ENCODE measurements at regions not wholly inside any gene's neighbourhood (a gene's known extent, or its start where the extent isn't known, plus 50 kb on each side); places are given as distances from the start of the nearest gene placed in this dataset.
A peak's percentile ranks its signal among the peaks of the same experiment; 100 is the strongest.
"Not testable (repeated sequence)": the region's sequence is repeated elsewhere in the genome, so short reads cannot be mapped to it uniquely, and the experiment has no call there.

DNA sequence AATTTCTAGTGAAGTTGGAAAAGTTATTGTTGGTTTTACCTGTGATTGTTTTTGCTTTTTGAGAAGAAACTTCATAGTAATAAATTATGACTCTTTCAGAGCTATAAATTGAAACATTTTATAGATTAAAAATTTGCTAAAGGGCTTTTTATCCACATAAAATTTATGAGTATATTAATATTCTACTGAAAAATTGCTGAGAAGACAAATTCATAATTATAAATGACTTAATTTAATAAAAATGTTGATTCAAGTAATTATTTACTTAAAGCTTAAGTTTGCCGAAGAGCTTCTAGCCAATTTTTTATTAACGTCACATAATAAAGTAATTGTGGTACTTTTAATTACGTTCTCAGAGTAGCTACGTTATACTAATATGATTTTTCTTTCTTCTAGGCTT is 761.7 kb downstream of the DNAJB9 start:
- no peak for DNase-seq

GRCh38 chr7:109335951-109336350 is 766.3 kb downstream of the DNAJB9 start:
- no peak for DNase-seq

DNA sequence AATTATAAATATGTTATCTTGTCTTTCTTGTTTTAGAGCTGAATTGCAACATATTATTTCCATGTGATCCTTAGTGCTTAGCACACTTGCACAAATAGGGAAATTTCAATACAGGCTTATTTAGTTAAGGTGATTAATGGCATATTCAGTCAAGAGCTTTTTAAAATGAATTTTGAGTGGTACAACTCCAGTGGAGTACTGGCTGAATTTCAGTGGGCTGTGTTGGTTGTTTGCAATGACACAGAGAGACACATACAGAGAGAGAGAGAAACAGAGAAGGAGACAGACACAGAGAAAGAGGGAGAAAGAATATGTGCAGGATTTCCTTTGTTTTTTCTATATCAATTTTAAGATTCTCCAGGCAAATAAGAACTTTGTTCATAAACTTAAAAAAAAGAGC is 766.9 kb downstream of the DNAJB9 start:
- DNase-seq = no peak

DNA sequence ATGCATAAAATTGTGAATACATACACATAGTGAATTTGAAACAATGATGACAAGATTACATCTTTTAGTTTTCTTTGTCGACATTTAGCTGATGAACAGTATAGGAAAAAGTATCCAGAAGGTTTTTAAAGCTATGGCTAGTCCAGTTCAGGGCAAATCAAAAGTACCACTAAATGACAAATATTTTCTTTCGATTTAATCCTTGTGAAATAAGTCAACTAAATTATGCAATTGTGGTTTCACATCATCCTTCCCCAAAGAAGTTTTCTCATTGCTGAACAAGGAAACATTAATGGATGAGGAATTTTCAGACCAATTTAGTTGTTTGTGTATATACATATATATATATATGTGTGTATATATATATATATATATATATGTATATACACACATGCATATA is 774.0 kb downstream of the DNAJB9 start:
- no peak for DNase-seq

DNA sequence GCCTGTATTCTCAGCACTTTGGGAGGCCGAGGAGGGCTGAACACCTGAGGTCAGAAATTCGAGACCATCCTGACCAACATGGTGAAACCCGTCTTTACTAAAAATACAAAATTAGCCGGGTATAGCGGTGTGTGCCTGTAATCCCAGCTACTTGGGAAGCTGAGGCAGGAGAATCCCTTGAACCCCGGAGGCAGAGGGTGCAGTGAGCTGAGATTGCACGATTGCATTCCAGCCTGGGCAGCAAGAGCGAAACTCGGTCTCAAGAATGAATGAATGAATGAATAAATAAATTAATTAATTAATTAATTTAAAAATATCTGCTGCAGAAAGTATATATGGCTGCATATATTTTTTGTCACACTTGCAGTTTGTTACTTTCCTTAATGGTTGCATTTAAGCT is 781.8 kb downstream of the DNAJB9 start:
- no peak for DNase-seq

DNA sequence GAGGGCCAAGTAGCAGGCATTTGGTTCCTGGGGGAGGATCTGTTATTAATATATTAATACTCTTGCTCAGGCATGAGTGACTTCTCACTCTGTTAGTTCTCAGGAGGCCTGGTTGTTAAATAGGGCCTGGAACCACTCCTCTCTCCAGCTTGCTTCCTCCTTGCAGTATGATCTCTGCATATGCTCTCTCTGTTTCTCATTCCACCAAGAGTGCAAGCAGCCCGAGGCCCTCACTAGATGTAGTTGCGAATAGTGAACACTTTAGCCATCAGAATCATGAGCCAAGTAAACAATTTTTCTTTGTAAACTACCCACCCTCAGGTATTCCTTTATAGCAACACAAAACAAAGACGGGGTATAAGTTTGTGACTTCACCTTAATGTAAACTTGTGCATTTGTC is 784.3 kb downstream of the DNAJB9 start:
- no peak for DNase-seq

DNA sequence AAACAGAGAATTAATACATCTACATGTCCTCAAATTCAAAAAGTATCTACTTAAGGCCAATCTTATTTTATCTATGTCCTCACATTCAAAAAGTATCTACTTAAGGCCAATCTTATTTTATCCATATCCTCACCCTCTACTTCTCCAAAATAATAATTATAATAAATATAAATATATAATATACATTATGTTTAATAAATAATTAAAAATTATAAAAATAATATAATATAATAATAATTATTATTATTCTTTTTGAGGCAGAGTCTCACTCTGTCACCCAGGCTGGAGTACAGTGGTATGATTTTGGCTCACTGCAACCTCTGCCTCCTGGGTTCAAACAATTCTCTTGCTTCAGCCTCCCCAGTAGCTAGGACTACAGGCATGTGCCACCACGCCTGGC is 784.9 kb downstream of the DNAJB9 start:
- DNase-seq = no peak

GRCh38 chr7:109375823-109376222 is 806.1 kb downstream of the DNAJB9 start:
- no peak for DNase-seq

- DNase-seq = no peak
Measured at GRCh38 chr7:109376576-109376975, 806.9 kb downstream of the DNAJB9 start.

- DNase-seq = no peak
Measured at GRCh38 chr7:109377076-109377884, 807.6 kb downstream of the DNAJB9 start.

- no peak for DNase-seq
Measured at GRCh38 chr7:109386959-109387358, 817.3 kb downstream of the DNAJB9 start.

GRCh38 chr7:109387530-109387929 is 817.9 kb downstream of the DNAJB9 start:
- DNase-seq = no peak

DNA sequence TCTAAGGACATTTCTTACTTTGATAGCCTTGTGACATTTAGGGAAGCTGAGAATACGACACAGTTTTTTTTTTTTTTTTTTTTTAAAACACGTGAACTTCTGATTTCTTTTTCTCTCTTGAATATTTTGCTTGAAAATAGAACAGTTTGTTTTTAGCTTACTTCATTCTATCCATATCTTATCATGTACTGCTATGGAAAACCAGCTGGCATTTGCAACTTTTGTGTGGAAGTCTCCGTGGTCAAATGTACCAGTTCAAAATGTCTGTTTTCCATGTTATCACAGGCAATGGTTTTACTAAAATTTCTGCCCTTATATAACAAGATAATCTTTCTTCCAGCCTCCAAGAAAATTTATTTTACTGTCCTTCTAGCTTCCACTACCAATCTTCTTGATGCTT is 821.6 kb downstream of the DNAJB9 start:
- DNase-seq = no peak

DNA sequence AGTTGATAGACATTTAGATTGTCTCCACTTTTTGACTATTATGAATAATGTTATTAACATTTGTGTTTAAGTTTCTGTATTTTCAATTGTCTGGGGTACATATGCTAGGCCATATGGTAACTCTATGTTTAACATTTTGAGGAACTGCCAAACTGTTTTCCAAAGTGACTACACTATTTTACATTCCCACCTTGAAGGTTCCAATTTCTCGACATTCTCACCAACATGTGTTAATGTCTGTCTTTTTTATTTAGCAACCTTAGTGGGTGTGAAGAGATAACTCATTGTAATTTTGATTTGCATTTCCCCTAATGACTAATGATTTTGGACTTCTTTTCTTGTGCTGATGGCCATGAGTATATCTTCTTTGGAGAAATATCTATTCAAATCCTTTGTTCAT is 832.4 kb downstream of the DNAJB9 start:
- no peak for DNase-seq

DNA sequence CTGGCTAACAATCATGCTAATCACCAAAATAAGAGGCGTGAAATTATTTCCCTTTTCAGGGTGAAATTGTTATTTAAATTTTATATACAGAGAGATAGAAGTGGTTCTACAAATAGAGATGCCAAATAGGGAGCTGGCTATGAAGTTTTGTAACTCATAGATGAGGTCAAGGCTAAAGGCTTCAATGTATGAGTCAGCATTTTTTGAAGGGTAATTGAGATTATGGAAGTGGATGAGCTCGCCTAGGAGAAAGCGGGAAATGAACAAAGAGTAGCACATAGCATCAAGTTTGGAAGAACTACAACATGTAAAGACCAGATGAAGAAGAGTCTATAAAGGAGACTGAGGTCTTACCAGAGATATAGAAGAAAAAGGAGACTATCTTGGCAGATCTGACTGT is 838.1 kb downstream of the DNAJB9 start:
- DNase-seq = no peak

GRCh38 chr7:109437957-109438356 is 868.3 kb downstream of the DNAJB9 start:
- DNase-seq = no peak

GRCh38 chr7:109449760-109450159 is 880.1 kb downstream of the DNAJB9 start:
- no peak for DNase-seq

DNA sequence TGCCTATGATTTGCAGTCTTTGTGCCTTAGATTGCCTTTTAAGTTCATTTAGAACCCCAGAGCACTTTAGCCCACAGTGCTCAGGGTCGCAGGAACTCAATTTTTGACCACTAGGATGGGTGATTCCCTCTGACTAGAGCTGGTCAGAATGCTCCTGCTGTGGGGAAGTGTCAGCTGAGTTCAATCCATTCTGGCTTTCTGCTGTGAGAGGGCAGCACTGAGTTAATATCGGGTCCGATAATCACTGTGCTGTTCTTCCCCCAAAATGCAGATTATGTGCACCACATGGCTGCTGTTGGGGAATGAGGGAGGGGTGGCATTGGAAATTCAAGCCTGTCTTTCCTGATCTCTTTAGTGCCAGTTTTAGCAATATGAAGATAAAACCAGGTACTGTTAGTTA is 886.4 kb downstream of the DNAJB9 start:
- no peak for DNase-seq

- no peak for DNase-seq
Measured at GRCh38 chr7:109460296-109460695, 890.6 kb downstream of the DNAJB9 start.

DNA sequence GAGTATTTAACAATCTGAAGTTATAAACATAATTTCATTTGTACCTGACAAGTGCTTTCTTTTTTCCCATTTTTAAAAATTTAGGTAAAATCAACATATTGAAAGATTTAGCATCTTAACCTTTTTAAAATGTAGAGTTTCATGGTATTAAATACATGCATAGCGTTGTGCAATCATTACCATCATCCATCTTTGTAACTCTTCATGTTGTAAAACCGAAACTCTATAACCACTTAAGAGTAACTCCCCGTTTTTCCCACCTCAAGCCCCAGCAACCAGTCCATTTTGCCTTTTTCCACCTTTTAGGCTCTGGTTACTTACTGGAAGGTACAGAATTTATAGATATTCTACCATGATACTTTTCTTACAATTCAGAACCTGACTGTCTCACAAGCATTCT is 892.5 kb downstream of the DNAJB9 start:
- no peak for DNase-seq

DNA sequence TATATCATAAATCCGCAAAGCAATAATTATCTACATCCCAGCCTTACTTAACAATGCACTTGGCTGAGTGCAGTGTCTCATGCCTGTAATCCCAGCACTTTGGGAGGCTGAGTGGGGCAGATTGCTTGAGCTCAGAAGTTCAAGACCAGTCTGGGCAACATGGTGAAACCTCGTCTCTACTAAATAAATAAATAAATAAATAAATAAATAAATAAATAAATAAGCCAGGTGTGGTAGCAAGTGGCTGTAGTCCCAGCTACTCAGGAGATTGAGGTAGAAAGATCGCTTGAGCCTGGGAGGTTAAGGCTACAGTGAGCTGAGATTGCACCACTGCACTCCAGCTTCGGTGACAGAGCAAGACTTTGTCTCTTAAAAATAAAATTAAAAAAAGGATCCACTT is 898.1 kb downstream of the DNAJB9 start:
- not testable (repeated sequence) for DNase-seq

- DNase-seq = no peak
Measured at GRCh38 chr7:109473172-109473571, 903.5 kb downstream of the DNAJB9 start.

GRCh38 chr7:109476409-109476808 is 906.7 kb downstream of the DNAJB9 start:
- peak; percentile 56 for DNase-seq

DNA sequence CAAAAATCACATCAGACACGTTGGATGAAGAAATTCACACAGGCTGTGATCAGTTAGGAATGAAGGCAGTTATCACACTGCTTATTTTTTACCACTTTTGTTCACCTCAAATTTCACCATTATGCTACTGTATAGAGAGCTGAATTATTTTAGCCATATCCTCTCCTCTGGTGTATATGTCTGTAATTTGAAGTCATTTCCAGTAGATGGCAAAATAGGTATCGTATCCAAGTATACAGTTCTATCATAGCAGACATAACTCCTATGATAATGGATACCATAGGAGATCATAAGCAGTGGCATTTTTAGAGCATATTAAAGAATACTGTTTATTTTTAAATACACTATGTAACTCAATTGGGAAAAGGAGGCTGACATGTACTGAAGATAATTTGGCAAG is 909.7 kb downstream of the DNAJB9 start:
- DNase-seq = peak; percentile 14

DNA sequence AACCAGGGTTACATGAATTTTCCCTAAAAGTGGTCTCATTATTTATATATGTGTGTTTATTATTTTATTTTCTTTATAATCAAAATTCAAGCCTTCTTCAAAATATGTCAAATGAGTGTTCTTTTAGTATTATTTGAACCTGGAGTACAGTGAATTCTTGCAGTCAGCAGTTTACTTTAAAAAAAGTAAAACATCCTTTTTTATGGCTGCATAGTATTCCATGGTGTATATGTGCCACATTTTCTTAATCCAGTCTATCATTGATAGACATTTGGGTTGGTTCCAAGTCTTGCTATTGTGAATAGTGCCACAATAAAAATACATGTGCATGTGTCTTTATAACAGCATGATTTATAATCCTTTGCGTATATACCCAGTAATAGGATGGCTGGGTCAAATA is 920.9 kb downstream of the DNAJB9 start:
- DNase-seq = not testable (repeated sequence)

All from NCI-H510A treated with DMSO at 0.1 percent for 48 hours (cell line).